ENCODE measurements at regions not wholly inside any gene's neighbourhood (a gene's known extent, or its start where the extent isn't known, plus 50 kb on each side); places are given as distances from the start of the nearest gene placed in this dataset.

- DNase-seq (ENCODE audit: low spot score) = no peak
Observed at GRCh38 chr2:15780912-15781574, 159.3 kb upstream of the MYCN start.

GRCh38 chr2:15782009-15782751 lies 158.2 kb upstream of the MYCN start:
- no peak for DNase-seq (ENCODE audit: low spot score)

- DNase-seq (ENCODE audit: low spot score) = no peak
Observed at GRCh38 chr2:15782769-15783294, 157.5 kb upstream of the MYCN start.

- DNase-seq (ENCODE audit: low spot score) = no peak
Observed at GRCh38 chr2:15783489-15783888, 156.9 kb upstream of the MYCN start.

- DNase-seq (ENCODE audit: low spot score) = no peak
Observed at GRCh38 chr2:15784106-15784885, 156.1 kb upstream of the MYCN start.

GRCh38 chr2:15784886-15785801 lies 155.2 kb upstream of the MYCN start:
- no peak for DNase-seq (ENCODE audit: low spot score)

- DNase-seq (ENCODE audit: low spot score) = no peak
Observed at GRCh38 chr2:15786003-15786654, 154.2 kb upstream of the MYCN start.

- no peak for DNase-seq (ENCODE audit: low spot score)
Observed at GRCh38 chr2:15786901-15787300, 153.4 kb upstream of the MYCN start.

GRCh38 chr2:15787535-15788454 lies 152.6 kb upstream of the MYCN start:
- no peak for DNase-seq (ENCODE audit: low spot score)

GRCh38 chr2:15788455-15788829 lies 151.9 kb upstream of the MYCN start:
- DNase-seq (ENCODE audit: low spot score) = no peak

- DNase-seq (ENCODE audit: low spot score) = no peak
Observed at GRCh38 chr2:15788830-15789229, 151.5 kb upstream of the MYCN start.

GRCh38 chr2:15789381-15790062 lies 150.8 kb upstream of the MYCN start:
- no peak for DNase-seq (ENCODE audit: low spot score)

GRCh38 chr2:15790326-15790725 lies 150.0 kb upstream of the MYCN start:
- DNase-seq (ENCODE audit: low spot score) = no peak

- DNase-seq (ENCODE audit: low spot score) = no peak
Observed at GRCh38 chr2:15790838-15791237, 149.5 kb upstream of the MYCN start.

- no peak for DNase-seq (ENCODE audit: low spot score)
Observed at GRCh38 chr2:15791294-15791693, 149.1 kb upstream of the MYCN start.

GRCh38 chr2:15792331-15792730 lies 148.0 kb upstream of the MYCN start:
- DNase-seq (ENCODE audit: low spot score) = no peak

GRCh38 chr2:15793078-15793913 lies 147.1 kb upstream of the MYCN start:
- no peak for DNase-seq (ENCODE audit: low spot score)

GRCh38 chr2:15793978-15794377 lies 146.4 kb upstream of the MYCN start:
- DNase-seq (ENCODE audit: low spot score) = no peak

Data from GM03348 (cell line).